ENCODE measurements at regions not wholly inside any gene's neighbourhood (a gene's known extent, or its start where the extent isn't known, plus 50 kb on each side); places are given as distances from the start of the nearest gene placed in this dataset.
"Not testable (repeated sequence)": the region's sequence is repeated elsewhere in the genome, so short reads cannot be mapped to it uniquely, and the experiment has no call there.

DNA sequence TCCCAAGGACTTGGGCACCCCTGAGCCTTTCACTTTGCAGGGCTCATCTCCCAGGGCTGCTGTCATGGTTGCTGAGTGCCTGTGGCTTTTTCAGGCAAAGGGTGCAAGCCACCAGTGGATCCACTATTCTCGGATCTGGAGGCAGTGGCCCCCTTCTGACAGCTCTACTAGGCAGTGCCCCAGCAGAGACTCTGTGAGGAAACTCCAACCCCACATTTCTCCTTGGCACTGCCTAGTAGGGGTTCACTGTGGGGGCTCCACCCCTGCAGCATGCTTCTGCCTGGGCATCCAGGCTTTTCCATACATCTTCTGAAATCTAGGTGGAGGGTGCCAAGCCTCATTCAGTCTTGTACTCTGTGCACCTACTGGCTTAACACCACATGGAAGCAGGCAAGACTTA lies 675.0 kb upstream of the MBL2 start:
- DNase-seq (ENCODE audit: low read depth in 4 of 4, low spot score in 2 of 4) = no peak

GRCh38 chr10:53441843-53442242 lies 669.3 kb upstream of the MBL2 start:
- DNase-seq (ENCODE audit: low read depth in 4 of 4, low spot score in 2 of 4) = no peak

- DNase-seq (ENCODE audit: low read depth in 4 of 4, low spot score in 2 of 4) = peak in 1 of 4 donors; percentile 15
Observed at GRCh38 chr10:53440601-53441000, 668.0 kb upstream of the MBL2 start.

- DNase-seq (ENCODE audit: low read depth in 4 of 4, low spot score in 2 of 4) = not testable (repeated sequence)
Observed at GRCh38 chr10:53439075-53439474, 666.5 kb upstream of the MBL2 start.

DNA sequence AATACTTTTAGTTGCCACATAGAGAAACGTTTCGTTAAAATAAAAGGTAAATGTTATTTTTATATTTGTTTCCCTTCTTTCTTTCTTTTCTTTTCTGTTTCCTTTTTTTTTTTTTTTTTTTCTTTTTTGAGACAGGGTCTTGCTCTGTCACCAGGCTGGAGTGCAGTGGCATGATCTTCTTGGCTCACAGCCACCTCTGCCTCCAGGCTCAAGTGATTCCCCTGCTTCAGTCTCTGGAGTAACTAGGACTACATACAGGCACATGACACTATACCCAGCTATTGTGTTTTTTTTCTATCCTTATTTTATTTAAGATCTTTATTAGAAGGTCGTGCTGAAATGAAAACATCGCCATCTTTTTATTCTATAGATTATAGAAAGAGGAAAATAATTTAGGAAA lies 661.8 kb upstream of the MBL2 start:
- DNase-seq (ENCODE audit: low read depth in 4 of 4, low spot score in 2 of 4) = no peak

- no peak for DNase-seq (ENCODE audit: low read depth in 4 of 4, low spot score in 2 of 4)
Observed at GRCh38 chr10:53432035-53432434, 659.5 kb upstream of the MBL2 start.

- no peak for DNase-seq (ENCODE audit: low read depth in 4 of 4, low spot score in 2 of 4)
Observed at GRCh38 chr10:53430974-53431373, 658.4 kb upstream of the MBL2 start.

- no peak for DNase-seq (ENCODE audit: low read depth in 4 of 4, low spot score in 2 of 4)
Observed at GRCh38 chr10:53430127-53430891, 657.7 kb upstream of the MBL2 start.

DNA sequence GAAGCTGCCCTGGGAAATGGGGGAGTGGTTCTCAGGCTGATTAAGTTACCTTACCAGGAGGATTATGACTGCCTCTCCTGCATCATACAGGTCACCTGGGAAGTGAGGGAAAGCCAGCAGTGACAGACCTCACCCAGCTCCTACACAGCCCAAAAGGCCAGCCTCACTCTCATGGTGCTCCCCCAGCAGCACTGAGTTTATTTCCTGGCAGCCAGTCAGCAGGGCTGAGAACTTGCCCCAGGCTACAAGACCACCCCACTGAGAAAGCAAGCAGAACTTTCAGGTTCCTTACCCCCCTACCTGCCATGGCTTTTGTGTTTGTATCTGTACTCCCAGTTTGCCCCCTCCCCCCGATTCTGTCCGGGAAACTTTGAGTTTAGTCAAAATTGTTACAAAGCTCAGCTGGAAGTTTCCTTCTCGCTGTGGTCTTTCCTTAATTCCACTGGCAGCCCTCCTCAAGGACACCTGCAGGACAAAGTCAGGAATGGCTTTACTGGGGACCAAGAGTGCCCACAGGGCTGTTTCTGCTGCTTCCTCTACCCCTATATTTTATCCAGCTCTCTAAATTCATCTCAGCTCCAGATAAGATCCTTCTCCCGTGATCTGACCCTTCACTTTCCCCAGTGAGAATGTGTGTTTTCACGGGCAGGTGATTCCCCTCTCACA lies 649.8 kb upstream of the MBL2 start:
- no peak for DNase-seq (ENCODE audit: low read depth in 4 of 4, low spot score in 2 of 4)

GRCh38 chr10:53412651-53413050 lies 640.1 kb upstream of the MBL2 start:
- DNase-seq (ENCODE audit: low read depth in 4 of 4, low spot score in 2 of 4) = no peak

DNA sequence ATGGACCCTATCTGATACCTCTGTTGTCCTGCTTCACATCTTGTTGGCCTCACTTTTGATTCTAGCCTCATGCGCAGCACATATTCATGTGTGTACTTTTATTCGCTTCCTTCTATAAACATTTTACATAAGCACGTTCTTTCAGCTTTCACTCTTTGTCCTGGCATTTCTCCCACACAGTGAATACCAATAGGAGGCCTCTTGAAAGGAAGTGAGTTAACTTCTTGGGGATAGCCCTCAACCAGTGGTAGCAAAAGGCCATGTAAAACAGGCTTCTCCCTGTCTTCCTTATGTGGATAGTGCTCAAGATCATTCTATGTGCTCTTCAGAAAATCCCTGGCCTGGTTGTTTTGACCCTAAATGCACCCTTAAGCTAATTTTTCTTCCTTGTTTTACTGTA lies 633.9 kb upstream of the MBL2 start:
- no peak for DNase-seq (ENCODE audit: low read depth in 4 of 4, low spot score in 2 of 4)

DNA sequence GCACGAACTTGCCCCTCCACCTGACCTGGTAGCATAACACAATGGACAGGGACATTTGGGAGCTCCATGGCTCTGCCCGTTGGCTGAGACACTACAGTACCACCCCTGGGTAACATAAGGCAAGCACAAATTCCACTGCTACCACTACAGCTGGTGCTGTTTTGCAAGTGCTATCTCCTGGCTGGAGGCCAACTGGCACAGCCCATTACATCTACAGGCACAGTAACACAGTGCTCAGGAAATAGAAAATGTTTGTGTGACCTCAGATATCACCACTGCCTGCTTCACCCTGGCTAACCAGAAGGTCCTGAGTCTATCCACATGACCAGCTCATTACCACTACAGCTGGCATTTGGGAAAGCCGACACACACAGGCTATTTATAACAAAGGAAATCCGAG lies 631.1 kb upstream of the MBL2 start:
- no peak for DNase-seq (ENCODE audit: low read depth in 4 of 4, low spot score in 2 of 4)

DNA sequence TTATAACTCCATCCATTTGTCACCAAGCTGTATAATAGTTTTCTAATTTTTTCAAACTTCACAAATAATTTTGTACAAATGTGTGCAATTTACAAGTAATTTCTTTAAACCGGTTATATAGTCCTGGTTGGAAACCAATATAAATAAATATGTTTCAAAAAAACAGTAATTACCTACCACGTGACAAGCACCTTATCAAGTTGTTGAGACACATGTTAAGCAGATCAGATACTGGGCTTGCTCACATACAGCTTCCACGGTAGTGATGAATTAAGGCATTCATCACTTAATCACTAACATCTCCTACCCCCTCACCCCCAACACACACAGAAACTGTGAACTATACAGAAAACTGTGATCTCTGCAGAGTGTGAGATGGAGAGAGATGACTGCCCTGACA lies 630.0 kb upstream of the MBL2 start:
- no peak for DNase-seq (ENCODE audit: low read depth in 4 of 4, low spot score in 2 of 4)

- DNase-seq (ENCODE audit: low read depth in 4 of 4, low spot score in 2 of 4) = no peak
Observed at GRCh38 chr10:53401536-53401935, 629.0 kb upstream of the MBL2 start.

GRCh38 chr10:53396876-53397275 lies 624.3 kb upstream of the MBL2 start:
- DNase-seq (ENCODE audit: low read depth in 4 of 4, low spot score in 2 of 4) = no peak

GRCh38 chr10:53395449-53395848 lies 622.9 kb upstream of the MBL2 start:
- no peak for DNase-seq (ENCODE audit: low read depth in 4 of 4, low spot score in 2 of 4)

DNA sequence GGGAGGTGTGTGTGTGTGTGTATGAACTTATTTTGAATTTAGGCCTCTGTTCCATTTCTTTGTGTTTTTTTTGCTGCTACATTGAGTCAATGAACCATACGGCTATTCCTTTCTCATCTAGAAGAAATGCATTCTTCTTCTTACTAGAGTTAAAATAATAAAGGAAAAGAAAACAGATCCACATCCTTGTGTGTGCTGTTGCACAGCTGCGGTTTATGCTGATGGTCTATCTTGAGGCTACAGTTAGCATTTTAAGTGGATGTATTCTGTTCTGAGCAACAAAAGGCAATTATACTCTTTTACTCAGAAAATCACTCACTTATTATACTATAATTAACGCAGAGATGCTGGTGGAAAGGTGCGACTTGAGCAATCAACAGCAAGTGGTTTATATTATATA lies 615.0 kb upstream of the MBL2 start:
- DNase-seq (ENCODE audit: low read depth in 4 of 4, low spot score in 2 of 4) = no peak

- DNase-seq (ENCODE audit: low read depth in 4 of 4, low spot score in 2 of 4) = no peak
Observed at GRCh38 chr10:53382543-53382942, 610.0 kb upstream of the MBL2 start.

DNA sequence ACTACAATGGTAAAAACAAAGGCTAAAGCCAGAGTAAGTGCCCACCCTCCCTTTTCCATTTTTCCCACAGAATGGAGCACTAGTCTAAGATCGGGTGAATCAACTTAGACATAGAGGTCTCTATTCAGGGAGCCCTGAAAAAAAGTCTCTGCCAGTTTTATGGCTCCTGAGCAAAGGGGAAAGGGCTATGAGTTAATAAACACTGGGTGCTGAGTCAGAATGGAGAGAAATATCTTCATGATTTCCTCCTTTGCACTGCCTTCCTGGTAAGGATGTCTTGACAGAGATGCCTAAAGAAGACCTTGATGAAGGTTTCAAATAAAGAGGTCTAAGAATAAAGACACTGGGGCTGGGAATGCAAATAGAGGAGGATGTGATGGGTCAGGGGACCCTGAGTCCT lies 607.4 kb upstream of the MBL2 start:
- DNase-seq (ENCODE audit: low read depth in 4 of 4, low spot score in 2 of 4) = no peak

DNA sequence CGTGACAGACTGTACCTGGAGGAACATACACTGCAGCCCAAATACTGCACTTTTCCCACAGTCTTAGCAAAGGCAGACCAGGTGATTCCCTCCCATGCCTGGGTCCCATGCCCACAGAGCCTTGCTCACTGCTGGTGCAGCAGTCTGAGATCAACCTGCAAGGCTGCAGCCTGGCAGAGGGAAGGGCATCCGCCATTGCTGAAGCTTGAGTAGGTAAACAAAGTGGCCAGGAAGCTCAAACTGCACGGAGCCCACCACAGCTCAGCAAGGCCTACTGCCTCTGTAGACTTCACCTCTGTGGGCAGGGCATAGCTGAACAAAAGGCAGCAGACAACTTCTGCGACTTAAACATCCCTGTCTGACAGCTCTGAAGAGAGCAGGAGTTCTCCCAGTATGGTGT lies 597.8 kb upstream of the MBL2 start:
- no peak for DNase-seq (ENCODE audit: low read depth in 4 of 4, low spot score in 2 of 4)

DNA sequence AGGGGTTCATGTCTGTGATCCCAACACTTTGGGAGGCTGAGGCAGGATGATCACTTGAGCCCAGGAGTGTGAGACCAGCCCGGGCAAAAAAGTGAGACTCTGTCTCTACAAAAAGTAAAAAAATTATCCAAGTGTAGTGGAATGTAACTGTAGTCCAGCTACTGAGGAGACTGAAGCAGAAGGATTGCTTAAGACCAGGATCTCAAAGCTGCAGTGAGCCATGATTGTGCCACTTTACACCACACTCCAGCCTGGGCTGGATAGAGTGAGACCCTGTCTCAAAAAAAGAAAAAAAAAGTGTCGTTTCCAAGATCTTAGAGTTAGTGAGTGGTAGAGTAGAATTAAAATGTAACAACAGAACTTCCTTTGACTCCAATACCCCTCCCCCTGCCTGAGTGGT lies 589.4 kb upstream of the MBL2 start:
- no peak for DNase-seq (ENCODE audit: low read depth in 4 of 4, low spot score in 2 of 4)

GRCh38 chr10:53361281-53361680 lies 588.7 kb upstream of the MBL2 start:
- DNase-seq (ENCODE audit: low read depth in 4 of 4, low spot score in 2 of 4) = no peak

All from left renal cortex interstitium (tissue), 4 donors.